ENCODE measurements at regions not wholly inside any gene's neighbourhood (a gene's known extent, or its start where the extent isn't known, plus 50 kb on each side); places are given as distances from the start of the nearest gene placed in this dataset.

GRCh38 chr4:19711871-19712270 is 539.8 kb upstream of the SLIT2 start:
- TF ChIP-seq POLR2A (IDR thresholded peaks at IDR 0.05) = no peak
- TF ChIP-seq CTCF (IDR thresholded peaks at IDR 0.05) = no peak

Data from testis (tissue), 2 donors.